ENCODE measurements at regions not wholly inside any gene's neighbourhood (a gene's known extent, or its start where the extent isn't known, plus 50 kb on each side); places are given as distances from the start of the nearest gene placed in this dataset.

DNA sequence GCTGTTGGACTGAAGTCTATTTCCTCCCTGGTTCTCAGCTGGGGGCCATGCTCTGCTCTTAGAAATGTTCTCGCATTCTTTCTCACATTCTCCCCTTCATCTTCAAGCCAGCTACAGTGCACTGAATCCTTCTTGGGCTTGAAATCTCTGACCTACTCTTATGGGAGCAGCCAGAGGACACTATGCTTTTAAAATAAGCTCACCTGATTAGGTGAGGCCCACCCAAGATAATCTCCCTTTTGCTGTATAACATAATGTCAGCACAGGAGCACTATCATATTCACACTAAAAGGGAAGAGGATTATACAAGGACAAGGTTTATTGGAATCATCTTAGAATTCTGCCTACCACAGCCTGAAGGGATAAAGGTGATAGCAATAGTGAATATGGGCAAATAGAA lies 146.3 kb downstream of the ZNF674 start:
- H3K36me3 Mint-ChIP-seq = no peaks in the 10 kb centered on the region
- Histone ChIP-seq H3K4me1 (ENCODE audit: control insufficient read depth in 1 of 2, insufficient read depth in 2 of 2, low read length in 2 of 2) (no peaks in the 10 kb centered on the region), H3K79me2 (ENCODE audit: insufficient read depth, low read length) (no peaks in the 10 kb centered on the region), H3K36me3 (replicated peaks in 1 of 2; ENCODE audit: control insufficient read depth in 1 of 2, insufficient read depth in 2 of 2, low read length in 2 of 2) (no peaks in the 10 kb centered on the region), H2AFZ (ENCODE audit: insufficient read depth, low read depth, low read length, poor library complexity, severe bottlenecking) (no peak overlapping the region), H3K27me3 (ENCODE audit: control insufficient read depth in 2 of 2, insufficient read depth in 2 of 2, low read length in 2 of 2) (no peaks in the 10 kb centered on the region), H3K4me2 (replicated peaks; ENCODE audit: extremely low read depth, low read length, poor library complexity, severe bottlenecking) (no peak overlapping the region), H3K9me3 (replicated peaks in 1 of 2; ENCODE audit: control insufficient read depth in 1 of 2, insufficient read depth in 1 of 2, low read length in 2 of 2) (peaks cover 4 to 10% of the 10 kb centered on the region in 2 donors), H3K9ac (ENCODE audit: insufficient read depth, low read length, poor library complexity, severe bottlenecking) (no peak overlapping the region), H4K20me1 (ENCODE audit: insufficient read depth, low read length) (no peaks in the 10 kb centered on the region), H3K27ac (ENCODE audit: low read depth in 1 of 2, low read length in 2 of 2) (no peak overlapping the region), H3K4me3 (replicated peaks in 1 of 3; ENCODE audit: low read depth in 2 of 3, low read length in 3 of 3) (no peak overlapping the region)
- no peak overlapping the region for H3K4me3 Mint-ChIP-seq
- H3K9me3 Mint-ChIP-seq = peaks cover 4 to 36% (median 28%) of the 10 kb centered on the region in 7 donors
- H3K27ac Mint-ChIP-seq = no peak overlapping the region
- H3K4me1 Mint-ChIP-seq = no peaks in the 10 kb centered on the region
- intact Hi-C loops (cut with micrococcal nuclease) = no loop called here
- no peak for DNase-seq
- WGBS (ENCODE audit: insufficient coverage) = no CpG with 5 or more reads among the region's 1 CpG
- TF ChIP-seq CTCF (IDR thresholded peaks at IDR 0.05) = no peak
- peaks cover 0 to 5% (median 0%) of the 10 kb centered on the region in 3 donors for H3K27me3 Mint-ChIP-seq (ENCODE audit: low read depth in 3 of 3)

- WGBS (ENCODE audit: insufficient coverage) = no CpG with 5 or more reads among the region's 1 CpG
Observed at GRCh38 chrX:46398126-46398525, 147.1 kb downstream of the ZNF674 start.

More at GRCh38 chrX:46398126-46398525, 147.1 kb downstream of the ZNF674 start:
- Mint-ChIP-seq H3K27me3 (ENCODE audit: low read depth in 3 of 3) (peaks cover 0 to 5% (median 0%) of the 10 kb centered on the region in 3 donors), H3K9me3 (peaks cover 4 to 36% (median 28%) of the 10 kb centered on the region in 7 donors), H3K36me3 (no peaks in the 10 kb centered on the region), H3K4me3 (no peak overlapping the region), H3K4me1 (no peaks in the 10 kb centered on the region), H3K27ac (no peak overlapping the region)
- peaks cover 4 to 10% of the 10 kb centered on the region in 2 donors for H3K9me3 ChIP-seq (replicated peaks in 1 of 2; ENCODE audit: control insufficient read depth in 1 of 2, insufficient read depth in 1 of 2, low read length in 2 of 2)
- no peak for DNase-seq
- H2AFZ ChIP-seq (ENCODE audit: insufficient read depth, low read depth, low read length, poor library complexity, severe bottlenecking) = no peak overlapping the region
- no peaks in the 10 kb centered on the region for H3K27me3 ChIP-seq (ENCODE audit: control insufficient read depth in 2 of 2, insufficient read depth in 2 of 2, low read length in 2 of 2)
- H3K36me3 ChIP-seq (replicated peaks in 1 of 2; ENCODE audit: control insufficient read depth in 1 of 2, insufficient read depth in 2 of 2, low read length in 2 of 2) = no peaks in the 10 kb centered on the region
- H3K4me2 ChIP-seq (replicated peaks; ENCODE audit: extremely low read depth, low read length, poor library complexity, severe bottlenecking) = no peak overlapping the region
- intact Hi-C loops (cut with micrococcal nuclease) = no loop called here
- no peak overlapping the region for H3K4me3 ChIP-seq (replicated peaks in 1 of 3; ENCODE audit: low read depth in 2 of 3, low read length in 3 of 3)
- no peak overlapping the region for H3K27ac ChIP-seq (ENCODE audit: low read depth in 1 of 2, low read length in 2 of 2)
- H3K79me2 ChIP-seq (ENCODE audit: insufficient read depth, low read length) = no peaks in the 10 kb centered on the region
- no peak overlapping the region for H3K9ac ChIP-seq (ENCODE audit: insufficient read depth, low read length, poor library complexity, severe bottlenecking)
- TF ChIP-seq CTCF (IDR thresholded peaks at IDR 0.05) = no peak
- no peaks in the 10 kb centered on the region for H3K4me1 ChIP-seq (ENCODE audit: control insufficient read depth in 1 of 2, insufficient read depth in 2 of 2, low read length in 2 of 2)
- H4K20me1 ChIP-seq (ENCODE audit: insufficient read depth, low read length) = no peaks in the 10 kb centered on the region
